Caco-2 (cell line): ENCODE measurements at regions not wholly inside any gene's neighbourhood (a gene's known extent, or its start where the extent isn't known, plus 50 kb on each side); places are given as distances from the start of the nearest gene placed in this dataset.

Source experiments
- BruUV-seq: library from RNA; stranded (reverse); fragments of 400-500 nt; replicated peaks from 2 replicates; lab custom pipeline; 2021; lab: Mats Ljungman, UMichigan
- CTCF ChIA-PET: fragments of 300-600 bp; sonication (Branson Sonifier 250); formaldehyde crosslinking; loops from one replicate; lab custom pipeline; 2022; ENCODE audit warnings: antibody characterized with exemption; lab: Charles Lee
- POLR2A ChIA-PET: fragments of 300-600 bp; sonication (Branson Sonifier 250); formaldehyde crosslinking; loops from one replicate; lab custom pipeline; 2022; ENCODE audit warnings: antibody characterized with exemption; lab: Charles Lee
- DNase-seq, 2 experiments: peaks; one replicate each; pipeline versions ENCODE4 v3.0.0 to v3.0.0-alpha.2; 2020 to 2022
- H3K27me3 ChIP-seq: replicated peaks from 2 replicates; pipeline ENCODE4 v1.6.0; 2011; ENCODE audit warnings: low read length; ENCODE audit not compliant: control insufficient read depth, insufficient read depth
- H3K36me3 ChIP-seq: 2 replicates; pipeline ENCODE4 v1.5.1; 2011; ENCODE audit warnings: low read length; ENCODE audit not compliant: control insufficient read depth, insufficient read depth
- H3K4me1 ChIP-seq: fragments of 250-450 bp; sonication (Bioruptor Pico); 2 replicates; pipeline ENCODE4 v1.5.1; 2020; ENCODE audit warnings: mild to moderate bottlenecking
- H3K4me3 ChIP-seq: 2 replicates; pipeline ENCODE4 v1.5.1; 2011; ENCODE audit warnings: low read depth, mild to moderate bottlenecking, control low read depth, low read length
- H3K9me3 ChIP-seq: fragments of 250-450 bp; sonication (Bioruptor Pico); 2 replicates; pipeline ENCODE4 v1.5.1; 2020; ENCODE audit warnings: mild to moderate bottlenecking, moderate library complexity
- H3K27ac Mint-ChIP-seq: one replicate; pipeline ENCODE4 v1.8.0; 2022; ENCODE audit warnings: mixed read lengths; ENCODE audit not compliant: unreplicated experiment
- H3K27me3 Mint-ChIP-seq: one replicate; pipeline ENCODE4 v1.8.0; 2022; ENCODE audit warnings: mixed read lengths; ENCODE audit not compliant: insufficient read depth, unreplicated experiment
- H3K36me3 Mint-ChIP-seq: one replicate; pipeline ENCODE4 v1.8.0; 2022; ENCODE audit warnings: mild to moderate bottlenecking, mixed read lengths; ENCODE audit not compliant: insufficient read depth, unreplicated experiment
- H3K4me1 Mint-ChIP-seq: one replicate; pipeline ENCODE4 v1.8.0; 2022; ENCODE audit warnings: low read depth, mixed read lengths; ENCODE audit not compliant: unreplicated experiment
- H3K4me3 Mint-ChIP-seq: one replicate; pipeline ENCODE4 v1.8.0; 2022; ENCODE audit warnings: mild to moderate bottlenecking, moderate library complexity, mixed read lengths; ENCODE audit not compliant: unreplicated experiment
- H3K9me3 Mint-ChIP-seq: one replicate; pipeline ENCODE4 v1.8.0; 2022; ENCODE audit warnings: mixed read lengths; ENCODE audit not compliant: unreplicated experiment
- CTCF ChIP-seq, 2 experiments: fragments of 200-600 bp in 1 of 2; IDR thresholded peaks; 1 replicate in 1 of 2; 2 replicates in 1 of 2; pipeline versions ENCODE4 v1.5.1 to v1.8.0; 2011 to 2022; ENCODE audit warnings: antibody characterized with exemption in 1 of 2, control low read depth in 1 of 2, inconsistent platforms in 1 of 2, low read depth in 1 of 2, low read length in 1 of 2, mild to moderate bottlenecking in 1 of 2, moderate library complexity in 1 of 2; ENCODE audit not compliant: insufficient read depth in 1 of 2, severe bottlenecking in 1 of 2, unreplicated experiment in 1 of 2
- intact Hi-C: fragments of 100-400 bp; cut with micrococcal nuclease; formaldehyde crosslinking; loops from one replicate; pipeline ENCODE4 v1.10.0; 2022; ENCODE audit not compliant: unreplicated experiment

GRCh38 chr13:76762721-76763120, 123.5 kb downstream of the KCTD12 start:
- BruUV-seq = no TSS peak

GRCh38 chr13:76759877-76760276, 126.3 kb downstream of the KCTD12 start:
- no peaks in the 10 kb centered on the region for H3K4me1 ChIP-seq
- no peak for TF ChIP-seq CTCF (IDR thresholded peaks at IDR 0.05; ENCODE audit: insufficient read depth in 1 of 2, low read depth in 1 of 2, low read length in 1 of 2, severe bottlenecking in 1 of 2, unreplicated experiment in 1 of 2)
- H3K27me3 Mint-ChIP-seq = peaks cover 3% of the 10 kb centered on the region
- ChIA-PET CTCF (no interaction called here), POLR2A (no interaction called here)
- no peak overlapping the region for H3K27ac Mint-ChIP-seq
- H3K4me1 Mint-ChIP-seq = no peaks in the 10 kb centered on the region
- no peak overlapping the region for H3K4me3 ChIP-seq
- no peaks in the 10 kb centered on the region for H3K9me3 ChIP-seq
- no TSS peak for BruUV-seq
- no peaks in the 10 kb centered on the region for H3K36me3 Mint-ChIP-seq
- no peaks in the 10 kb centered on the region for H3K27me3 ChIP-seq
- intact Hi-C loops = no loop called here
- DNase-seq = no peak
- no peak overlapping the region for H3K4me3 Mint-ChIP-seq
- H3K36me3 ChIP-seq = no peaks in the 10 kb centered on the region
- H3K9me3 Mint-ChIP-seq = no peaks in the 10 kb centered on the region

More at GRCh38 chr13:76762721-76763120, 123.5 kb downstream of the KCTD12 start:
- Mint-ChIP-seq H3K27me3 (peaks cover 2% of the 10 kb centered on the region), H3K27ac (no peak overlapping the region), H3K4me3 (no peak overlapping the region), H3K9me3 (no peaks in the 10 kb centered on the region), H3K4me1 (no peaks in the 10 kb centered on the region), H3K36me3 (no peaks in the 10 kb centered on the region)
- TF ChIP-seq CTCF (IDR thresholded peaks at IDR 0.05; ENCODE audit: insufficient read depth in 1 of 2, low read depth in 1 of 2, low read length in 1 of 2, severe bottlenecking in 1 of 2, unreplicated experiment in 1 of 2) = no peak
- Histone ChIP-seq H3K27me3 (no peaks in the 10 kb centered on the region), H3K4me1 (no peaks in the 10 kb centered on the region), H3K9me3 (no peaks in the 10 kb centered on the region), H3K36me3 (no peaks in the 10 kb centered on the region), H3K4me3 (no peak overlapping the region)
- CTCF ChIA-PET = no interaction called here
- POLR2A ChIA-PET = no interaction called here
- no peak for DNase-seq
- intact Hi-C loops = no loop called here

- BruUV-seq = no TSS peak
- POLR2A ChIA-PET = no interaction called here
- no peak for TF ChIP-seq CTCF (IDR thresholded peaks at IDR 0.05; ENCODE audit: insufficient read depth in 1 of 2, low read depth in 1 of 2, low read length in 1 of 2, severe bottlenecking in 1 of 2, unreplicated experiment in 1 of 2)
- Mint-ChIP-seq H3K27me3 (peaks cover 3% of the 10 kb centered on the region), H3K4me1 (no peaks in the 10 kb centered on the region), H3K27ac (no peak overlapping the region), H3K36me3 (no peaks in the 10 kb centered on the region), H3K9me3 (no peaks in the 10 kb centered on the region), H3K4me3 (no peak overlapping the region)
- CTCF ChIA-PET = no interaction called here
- H3K9me3 ChIP-seq = no peaks in the 10 kb centered on the region
- no peak overlapping the region for H3K4me3 ChIP-seq
- no peaks in the 10 kb centered on the region for H3K36me3 ChIP-seq
- no peaks in the 10 kb centered on the region for H3K4me1 ChIP-seq
- intact Hi-C loops = no loop called here
- DNase-seq = no peak
- no peaks in the 10 kb centered on the region for H3K27me3 ChIP-seq
These were observed 127.5 kb downstream of the KCTD12 start for GRCh38 chr13:76758738-76759137.
